ENCODE measurements at regions not wholly inside any gene's neighbourhood (a gene's known extent, or its start where the extent isn't known, plus 50 kb on each side); places are given as distances from the start of the nearest gene placed in this dataset.

DNA sequence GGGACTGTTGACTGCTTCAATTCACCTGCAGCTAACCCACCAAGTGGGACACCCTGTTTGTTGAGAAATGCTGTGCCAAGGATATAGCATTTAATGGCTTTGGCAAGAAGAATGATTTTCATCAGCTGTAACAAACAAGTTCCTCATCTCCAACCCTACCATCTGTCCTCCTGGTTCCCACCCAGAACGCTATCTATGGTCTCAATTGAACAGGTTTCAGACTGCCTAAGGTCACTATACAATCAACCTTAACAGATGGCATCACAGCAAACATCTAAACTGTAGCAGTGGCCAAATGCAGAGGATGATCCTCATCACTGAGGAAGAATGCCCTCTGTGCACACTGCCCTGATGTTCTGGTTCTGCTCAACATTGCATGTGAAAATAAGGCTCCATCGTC is 546.2 kb upstream of the FOXG1 start:
- H3K4me2 ChIP-seq (ENCODE audit: low read length) = no peak overlapping the region
- Mint-ChIP-seq H3K27me3 (ENCODE audit: low read depth, unreplicated experiment) (no peaks in the 10 kb centered on the region), H3K9me3 (ENCODE audit: unreplicated experiment) (peaks cover 1% of the 10 kb centered on the region), H3K4me1 (ENCODE audit: low read depth, unreplicated experiment) (no peaks in the 10 kb centered on the region), H3K4me3 (ENCODE audit: unreplicated experiment) (no peak overlapping the region), H3K27ac (ENCODE audit: unreplicated experiment) (no peak overlapping the region), H3K36me3 (ENCODE audit: low read depth, unreplicated experiment) (no peaks in the 10 kb centered on the region)
- H4K20me1 ChIP-seq (ENCODE audit: insufficient read depth, low read length) = no peaks in the 10 kb centered on the region
- no peak for TF ChIP-seq EZH2 (IDR thresholded peaks at IDR 0.05; ENCODE audit: insufficient read depth, low read length)
- TF ChIP-seq, protein P1, sequence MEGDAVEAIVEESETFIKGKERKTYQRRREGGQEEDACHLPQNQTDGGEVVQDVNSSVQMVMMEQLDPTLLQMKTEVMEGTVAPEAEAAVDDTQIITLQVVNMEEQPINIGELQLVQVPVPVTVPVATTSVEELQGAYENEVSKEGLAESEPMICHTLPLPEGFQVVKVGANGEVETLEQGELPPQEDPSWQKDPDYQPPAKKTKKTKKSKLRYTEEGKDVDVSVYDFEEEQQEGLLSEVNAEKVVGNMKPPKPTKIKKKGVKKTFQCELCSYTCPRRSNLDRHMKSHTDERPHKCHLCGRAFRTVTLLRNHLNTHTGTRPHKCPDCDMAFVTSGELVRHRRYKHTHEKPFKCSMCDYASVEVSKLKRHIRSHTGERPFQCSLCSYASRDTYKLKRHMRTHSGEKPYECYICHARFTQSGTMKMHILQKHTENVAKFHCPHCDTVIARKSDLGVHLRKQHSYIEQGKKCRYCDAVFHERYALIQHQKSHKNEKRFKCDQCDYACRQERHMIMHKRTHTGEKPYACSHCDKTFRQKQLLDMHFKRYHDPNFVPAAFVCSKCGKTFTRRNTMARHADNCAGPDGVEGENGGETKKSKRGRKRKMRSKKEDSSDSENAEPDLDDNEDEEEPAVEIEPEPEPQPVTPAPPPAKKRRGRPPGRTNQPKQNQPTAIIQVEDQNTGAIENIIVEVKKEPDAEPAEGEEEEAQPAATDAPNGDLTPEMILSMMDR (IDR thresholded peaks at IDR 0.05; ENCODE audit: insufficient read depth, low read depth, low read length) = no peak
- no peaks in the 10 kb centered on the region for H3K79me2 ChIP-seq (ENCODE audit: insufficient read depth, low read length)
- FAIRE-seq (no peak), DNase-seq (ENCODE audit: low read depth) (no peak)
- no peaks in the 10 kb centered on the region for H3K9me3 ChIP-seq (ENCODE audit: insufficient read depth, low read depth, low read length)
- H3K4me1 ChIP-seq (ENCODE audit: insufficient read depth, low read length) = no peaks in the 10 kb centered on the region
- H3K27ac ChIP-seq (ENCODE audit: low read depth, low read length) = no peak overlapping the region
- H3K9ac ChIP-seq (ENCODE audit: low read length) = no peak overlapping the region
- no peak overlapping the region for H3K4me3 ChIP-seq (ENCODE audit: insufficient read depth, low read depth, low read length)
- H3K27me3 ChIP-seq (ENCODE audit: insufficient read depth, low read length) = no peaks in the 10 kb centered on the region
- no peak overlapping the region for H2AFZ ChIP-seq (ENCODE audit: low read depth, low read length)
- H3K36me3 ChIP-seq (ENCODE audit: insufficient read depth, low read length) = no peaks in the 10 kb centered on the region

DNA sequence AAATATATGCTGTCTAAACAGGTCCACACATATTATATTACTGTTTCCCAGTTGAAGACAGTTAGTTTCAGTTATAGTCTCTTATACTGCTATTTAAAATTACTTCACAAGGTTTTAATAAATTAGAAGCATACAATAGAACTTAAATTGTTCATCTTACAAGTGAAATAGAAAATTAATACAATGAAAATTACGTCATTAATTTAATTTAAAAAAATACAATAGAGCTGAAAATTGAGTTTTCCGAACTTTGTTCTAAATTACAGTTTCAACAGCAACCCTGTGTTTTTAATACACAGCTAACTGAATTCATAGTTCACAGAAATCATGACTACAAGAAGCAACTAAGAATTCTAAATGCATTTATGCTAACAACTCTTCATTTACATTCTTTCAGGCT is 525.7 kb upstream of the FOXG1 start:
- no peaks in the 10 kb centered on the region for H3K9me3 ChIP-seq (ENCODE audit: insufficient read depth, low read depth, low read length)
- H3K27me3 ChIP-seq (ENCODE audit: insufficient read depth, low read length) = no peaks in the 10 kb centered on the region
- no peaks in the 10 kb centered on the region for H3K79me2 ChIP-seq (ENCODE audit: insufficient read depth, low read length)
- no peak overlapping the region for H2AFZ ChIP-seq (ENCODE audit: low read depth, low read length)
- H3K27me3 Mint-ChIP-seq (ENCODE audit: low read depth, unreplicated experiment) = no peaks in the 10 kb centered on the region
- H3K4me1 Mint-ChIP-seq (ENCODE audit: low read depth, unreplicated experiment) = no peaks in the 10 kb centered on the region
- H3K27ac ChIP-seq (ENCODE audit: low read depth, low read length) = no peak overlapping the region
- TF ChIP-seq, protein P1 (IDR thresholded peaks at IDR 0.05; ENCODE audit: insufficient read depth, low read depth, low read length) = no peak
- TF ChIP-seq EZH2 (IDR thresholded peaks at IDR 0.05; ENCODE audit: insufficient read depth, low read length) = no peak
- no peak overlapping the region for H3K4me3 ChIP-seq (ENCODE audit: insufficient read depth, low read depth, low read length)
- H3K4me2 ChIP-seq (ENCODE audit: low read length) = no peak overlapping the region
- no peak overlapping the region for H3K4me3 Mint-ChIP-seq (ENCODE audit: unreplicated experiment)
- H3K4me1 ChIP-seq (ENCODE audit: insufficient read depth, low read length) = no peaks in the 10 kb centered on the region
- no peak for DNase-seq (ENCODE audit: low read depth)
- peaks cover 6% of the 10 kb centered on the region for H3K9me3 Mint-ChIP-seq (ENCODE audit: unreplicated experiment)
- no peak overlapping the region for H3K9ac ChIP-seq (ENCODE audit: low read length)
- no peak for FAIRE-seq
- no peak overlapping the region for H3K27ac Mint-ChIP-seq (ENCODE audit: unreplicated experiment)
- no peaks in the 10 kb centered on the region for H3K36me3 ChIP-seq (ENCODE audit: insufficient read depth, low read length)
- H3K36me3 Mint-ChIP-seq (ENCODE audit: low read depth, unreplicated experiment) = no peaks in the 10 kb centered on the region
- H4K20me1 ChIP-seq (ENCODE audit: insufficient read depth, low read length) = no peaks in the 10 kb centered on the region

DNA sequence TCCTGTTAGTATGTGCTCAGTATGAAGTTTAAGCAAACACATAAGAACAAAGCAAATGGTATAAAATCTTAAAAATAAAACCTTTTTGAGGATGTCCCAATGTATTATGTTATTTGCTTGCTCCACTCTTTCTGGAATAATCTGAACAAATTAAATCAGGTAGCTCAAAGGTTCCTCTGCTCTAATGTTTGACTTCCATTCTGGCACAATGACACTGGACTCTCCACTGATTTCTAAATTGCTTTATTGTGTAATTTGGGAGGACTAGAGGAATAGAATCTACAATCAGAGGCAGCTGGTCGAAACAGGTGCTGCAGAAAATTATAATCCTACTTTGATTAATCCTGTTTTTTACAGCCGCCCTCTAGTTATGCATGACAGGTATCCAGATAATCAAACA is 523.7 kb upstream of the FOXG1 start:
- H3K27ac Mint-ChIP-seq (ENCODE audit: unreplicated experiment) = no peak overlapping the region
- Histone ChIP-seq H3K79me2 (ENCODE audit: insufficient read depth, low read length) (no peaks in the 10 kb centered on the region), H3K4me3 (ENCODE audit: insufficient read depth, low read depth, low read length) (no peak overlapping the region), H3K27ac (ENCODE audit: low read depth, low read length) (no peak overlapping the region), H3K27me3 (ENCODE audit: insufficient read depth, low read length) (no peaks in the 10 kb centered on the region), H3K4me2 (ENCODE audit: low read length) (no peak overlapping the region), H2AFZ (ENCODE audit: low read depth, low read length) (no peak overlapping the region), H3K9me3 (ENCODE audit: insufficient read depth, low read depth, low read length) (no peaks in the 10 kb centered on the region), H4K20me1 (ENCODE audit: insufficient read depth, low read length) (no peaks in the 10 kb centered on the region), H3K9ac (ENCODE audit: low read length) (no peak overlapping the region), H3K4me1 (ENCODE audit: insufficient read depth, low read length) (no peaks in the 10 kb centered on the region), H3K36me3 (ENCODE audit: insufficient read depth, low read length) (no peaks in the 10 kb centered on the region)
- TF ChIP-seq, protein P1 (IDR thresholded peaks at IDR 0.05; ENCODE audit: insufficient read depth, low read depth, low read length) = no peak
- TF ChIP-seq EZH2 (IDR thresholded peaks at IDR 0.05; ENCODE audit: insufficient read depth, low read length) = no peak
- peaks cover 6% of the 10 kb centered on the region for H3K9me3 Mint-ChIP-seq (ENCODE audit: unreplicated experiment)
- FAIRE-seq = no peak
- no peak for DNase-seq (ENCODE audit: low read depth)
- no peaks in the 10 kb centered on the region for H3K36me3 Mint-ChIP-seq (ENCODE audit: low read depth, unreplicated experiment)
- H3K4me1 Mint-ChIP-seq (ENCODE audit: low read depth, unreplicated experiment) = no peaks in the 10 kb centered on the region
- no peaks in the 10 kb centered on the region for H3K27me3 Mint-ChIP-seq (ENCODE audit: low read depth, unreplicated experiment)
- H3K4me3 Mint-ChIP-seq (ENCODE audit: unreplicated experiment) = no peak overlapping the region
